GM21576 (cell line): ENCODE measurements at regions not wholly inside any gene's neighbourhood (a gene's known extent, or its start where the extent isn't known, plus 50 kb on each side); places are given as distances from the start of the nearest gene placed in this dataset.

ENCODE experiments used
- ATAC-seq: cut with Tn5 transposase; IDR thresholded peaks from one replicate; pipeline ENCODE4 v1.9.1; 2021; ENCODE audit warnings: mild to moderate bottlenecking, moderate library complexity; ENCODE audit not compliant: unreplicated experiment

GRCh38 chr4:32988165-32988811 is 2268.1 kb downstream of the PCDH7 start:
- no peak for ATAC-seq

- ATAC-seq: no peak
Measured at GRCh38 chr4:32991663-32992062, 2271.5 kb downstream of the PCDH7 start.

GRCh38 chr4:32994981-32995881 is 2275.1 kb downstream of the PCDH7 start:
- ATAC-seq: no peak

GRCh38 chr4:33013282-33013681 is 2293.1 kb downstream of the PCDH7 start:
- no peak for ATAC-seq

GRCh38 chr4:33025236-33025635 is 2305.1 kb downstream of the PCDH7 start:
- no peak for ATAC-seq

- ATAC-seq: no peak
Measured at GRCh38 chr4:33029976-33030375, 2309.8 kb downstream of the PCDH7 start.

- no peak for ATAC-seq
Measured at GRCh38 chr4:33031328-33031727, 2311.2 kb downstream of the PCDH7 start.

GRCh38 chr4:33037464-33037863 is 2317.3 kb downstream of the PCDH7 start:
- no peak for ATAC-seq

GRCh38 chr4:33045334-33045733 is 2325.2 kb downstream of the PCDH7 start:
- no peak for ATAC-seq

- ATAC-seq: no peak
Measured at GRCh38 chr4:33052241-33052640, 2332.1 kb downstream of the PCDH7 start.

- no peak for ATAC-seq
Measured at GRCh38 chr4:33054161-33054560, 2334.0 kb downstream of the PCDH7 start.

GRCh38 chr4:33054656-33055196 is 2334.6 kb downstream of the PCDH7 start:
- no peak for ATAC-seq

GRCh38 chr4:33057736-33058135 is 2337.6 kb downstream of the PCDH7 start:
- no peak for ATAC-seq

- ATAC-seq: no peak
Measured at GRCh38 chr4:33058998-33059397, 2338.8 kb downstream of the PCDH7 start.

GRCh38 chr4:33060674-33061542 is 2340.7 kb downstream of the PCDH7 start:
- ATAC-seq: no peak

- no peak for ATAC-seq
Measured at GRCh38 chr4:33061727-33062126, 2341.6 kb downstream of the PCDH7 start.

- no peak for ATAC-seq
Measured at GRCh38 chr4:33062155-33062806, 2342.1 kb downstream of the PCDH7 start.

- ATAC-seq: no peak
Measured at GRCh38 chr4:33063241-33063640, 2343.1 kb downstream of the PCDH7 start.

GRCh38 chr4:33064238-33064637 is 2344.1 kb downstream of the PCDH7 start:
- no peak for ATAC-seq

- ATAC-seq: no peak
Measured at GRCh38 chr4:33065749-33066148, 2345.6 kb downstream of the PCDH7 start.

- no peak for ATAC-seq
Measured at GRCh38 chr4:33067221-33067620, 2347.1 kb downstream of the PCDH7 start.
